Testis (tissue), 2 donors: ENCODE measurements at regions not wholly inside any gene's neighbourhood (a gene's known extent, or its start where the extent isn't known, plus 50 kb on each side); places are given as distances from the start of the nearest gene placed in this dataset.

Source experiments
- DNase-seq: peaks from one replicate; pipeline ENCODE4 v3.0.0-alpha.2; 2019
- H3K27ac ChIP-seq, 2 donors: fragments of 200-600 bp; sonication (generic); one replicate each; pipeline ENCODE4 v1.5.1; 2019
- H3K27me3 ChIP-seq: fragments of 200-600 bp; sonication (generic); one replicate; pipeline ENCODE4 v1.5.1; 2019
- H3K36me3 ChIP-seq: fragments of 200-600 bp; sonication (generic); one replicate; pipeline ENCODE4 v1.5.1; 2017; ENCODE audit warnings: low read depth; ENCODE audit errors: missing control alignments
- H3K4me1 ChIP-seq: fragments of 200-600 bp; sonication (generic); one replicate; pipeline ENCODE4 v1.5.1; 2019
- H3K4me3 ChIP-seq, 2 donors: fragments of 200-600 bp; sonication (generic); one replicate each; pipeline ENCODE4 v1.5.1; 2017 to 2019
- H3K9me3 ChIP-seq: fragments of 200-600 bp; sonication (generic); one replicate; pipeline ENCODE4 v1.5.1; 2017
- CTCF ChIP-seq, 3 experiments: fragments of 450-650 bp in 2 of 3; fragments of 200-600 bp in 1 of 3; sonication (generic) in 1 of 3; IDR thresholded peaks; one replicate each; pipeline ENCODE4 v1.5.1; 2016 to 2019; ENCODE audit warnings: antibody characterized with exemption in 3 of 3, mild to moderate bottlenecking in 2 of 3, moderate library complexity in 1 of 3
- POLR2A ChIP-seq: fragments of 450-650 bp; IDR thresholded peaks from one replicate; pipeline ENCODE4 v1.6.1; 2017; ENCODE audit warnings: antibody characterized with exemption, mild to moderate bottlenecking, moderate library complexity
- WGBS, 2 donors: methylation state at CpG; one replicate each; pipeline ENCODE4 v1.1.5; 2018; 5-methylcytosine and 5-hydroxymethylcytosine counted together
- intact Hi-C: fragments of 100-400 bp; cut with DNase I; formaldehyde crosslinking; loops from one replicate; pipeline ENCODE4 v1.15.1; 2023; ENCODE audit warnings: low total_unique reads

DNA sequence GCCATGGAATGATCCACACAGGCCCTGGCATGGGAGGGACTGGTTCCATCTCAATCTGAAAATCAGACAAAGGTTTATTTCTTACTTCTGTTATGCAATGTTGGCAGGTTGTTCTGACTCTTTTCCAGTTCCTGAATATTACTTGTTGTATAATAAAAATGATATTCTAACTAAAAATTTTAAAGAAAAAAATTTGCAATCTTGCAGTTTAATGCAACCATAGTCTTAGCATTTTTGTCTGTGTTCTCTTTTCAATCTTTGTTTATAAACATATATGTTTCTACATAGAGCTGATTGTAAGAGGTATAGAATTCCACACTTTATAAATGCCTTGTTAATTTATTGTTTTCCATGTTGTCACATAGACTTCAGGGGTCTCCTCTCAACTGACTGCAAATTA, 143.4 kb downstream of the RPIA start:
- no peak overlapping the region for H3K4me3 ChIP-seq
- no peak for DNase-seq
- H3K9me3 ChIP-seq, result no peaks in the 10 kb centered on the region
- no peak for TF ChIP-seq POLR2A
- TF ChIP-seq CTCF (IDR thresholded peaks at IDR 0.05), result no peak
- no peaks in the 10 kb centered on the region for H3K27me3 ChIP-seq
- no peak overlapping the region for H3K27ac ChIP-seq
- no peaks in the 10 kb centered on the region for H3K36me3 ChIP-seq
- intact Hi-C loops, result no loop called here
- no peaks in the 10 kb centered on the region for H3K4me1 ChIP-seq

DNA sequence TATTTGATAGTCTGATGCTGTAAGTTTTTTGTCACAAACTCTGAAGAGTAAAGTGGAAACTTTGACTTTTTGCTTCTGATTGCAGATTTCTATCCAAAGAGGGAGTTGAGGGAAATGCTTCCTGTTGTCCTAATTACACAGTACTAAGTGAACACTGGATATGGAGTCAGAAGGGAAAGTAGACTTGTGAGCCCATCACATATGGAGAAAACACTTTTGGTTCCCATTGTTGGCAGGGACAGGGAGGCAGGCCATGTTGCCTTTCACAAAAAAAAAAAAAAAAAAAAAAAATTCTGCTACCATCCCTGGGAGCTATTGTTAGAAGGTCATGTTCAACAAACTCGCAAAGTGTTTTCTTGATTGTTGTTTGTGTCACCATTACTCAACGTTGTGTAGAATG, 144.3 kb downstream of the RPIA start:
- Histone ChIP-seq H3K27ac (no peak overlapping the region), H3K4me3 (no peak overlapping the region), H3K27me3 (no peaks in the 10 kb centered on the region), H3K4me1 (no peaks in the 10 kb centered on the region), H3K36me3 (no peaks in the 10 kb centered on the region), H3K9me3 (no peaks in the 10 kb centered on the region)
- intact Hi-C loops, result no loop called here
- TF ChIP-seq CTCF (IDR thresholded peaks at IDR 0.05), result no peak
- no peak for TF ChIP-seq POLR2A
- no peak for DNase-seq
- whole genome bisulfite sequencing, 2 donors, result 81 to 84% methylated on average over 2 of the region's 2 CpGs

GRCh38 chr2:88836351-88836750, 144.9 kb downstream of the RPIA start:
- no peaks in the 10 kb centered on the region for H3K36me3 ChIP-seq
- no peak for DNase-seq
- no peaks in the 10 kb centered on the region for H3K4me1 ChIP-seq
- H3K9me3 ChIP-seq, result no peaks in the 10 kb centered on the region
- H3K27me3 ChIP-seq, result no peaks in the 10 kb centered on the region
- intact Hi-C loops, result no loop called here
- TF ChIP-seq CTCF (IDR thresholded peaks at IDR 0.05) (no peak), POLR2A (no peak)
- no peak overlapping the region for H3K27ac ChIP-seq
- no peak overlapping the region for H3K4me3 ChIP-seq

GRCh38 chr2:88837511-88838160, 146.2 kb downstream of the RPIA start:
- H3K4me3 ChIP-seq, result no peak overlapping the region
- no peak for DNase-seq
- intact Hi-C loops, result no loop called here

More at GRCh38 chr2:88837511-88838160, 146.2 kb downstream of the RPIA start:
- H3K9me3 ChIP-seq, result no peaks in the 10 kb centered on the region
- no peaks in the 10 kb centered on the region for H3K4me1 ChIP-seq
- TF ChIP-seq POLR2A (no peak), CTCF (IDR thresholded peaks at IDR 0.05) (no peak)
- no peak overlapping the region for H3K27ac ChIP-seq
- no peaks in the 10 kb centered on the region for H3K36me3 ChIP-seq
- 74 to 88% methylated on average over 4 of the region's 4 CpGs for WGBS, 2 donors
- no peaks in the 10 kb centered on the region for H3K27me3 ChIP-seq
